NCI-H774 (cell line): ENCODE measurements at regions not wholly inside any gene's neighbourhood (a gene's known extent, or its start where the extent isn't known, plus 50 kb on each side); places are given as distances from the start of the nearest gene placed in this dataset.
A peak's percentile ranks its signal among the peaks of the same experiment; 100 is the strongest.
"Not testable (repeated sequence)": the region's sequence is repeated elsewhere in the genome, so short reads cannot be mapped to it uniquely, and the experiment has no call there.

Source experiments
- DNase-seq: peaks from one replicate; lab custom pipeline; 2025; lab: John Stamatoyannopoulos, UW

GRCh38 chr18:34942276-34942675, 98.9 kb upstream of the MAPRE2 start:
- DNase-seq: no peak

DNA sequence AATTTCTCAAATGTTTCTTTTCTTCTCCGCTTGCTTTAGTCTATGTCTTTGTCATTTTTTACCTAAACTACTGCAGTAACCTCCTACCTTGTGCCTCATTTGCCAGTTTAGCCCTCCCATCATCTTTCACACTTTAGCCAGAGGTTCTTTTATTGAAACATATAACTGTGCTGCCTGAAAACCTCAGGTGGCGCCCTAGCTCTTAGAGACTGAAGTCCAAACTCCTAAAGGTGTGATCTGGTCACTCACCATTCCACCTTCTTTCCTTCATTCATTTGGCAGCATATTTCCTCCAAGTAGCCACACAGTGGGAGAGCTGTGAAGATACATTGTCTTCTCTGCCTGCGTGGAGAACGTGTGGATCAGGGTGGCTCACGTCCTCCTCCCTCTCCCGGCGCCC, 98.2 kb upstream of the MAPRE2 start:
- no peak for DNase-seq

- DNase-seq: no peak
Measured at GRCh38 chr18:34943587-34943986, 97.6 kb upstream of the MAPRE2 start.

DNA sequence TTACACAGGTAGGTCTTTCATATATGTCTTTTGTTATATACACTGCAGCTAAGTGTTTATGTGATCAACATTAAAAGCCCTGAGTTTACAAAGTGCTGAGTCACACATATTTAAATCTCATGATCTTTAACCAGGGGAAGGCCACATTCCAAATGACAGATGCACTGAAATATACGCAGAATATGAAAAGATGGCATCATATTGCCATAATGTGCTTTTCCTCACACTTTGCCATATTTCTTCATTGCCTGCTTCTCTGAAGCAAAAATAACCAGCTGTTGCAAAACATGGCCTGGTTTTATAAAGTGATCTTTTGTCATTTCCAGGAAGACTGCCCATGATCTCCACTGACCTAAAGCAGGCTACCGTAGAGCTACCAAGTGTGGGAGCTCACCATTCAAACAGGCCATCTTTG, 93.5 kb upstream of the MAPRE2 start:
- DNase-seq: no peak

GRCh38 chr18:34951625-34952379, 89.4 kb upstream of the MAPRE2 start:
- DNase-seq: no peak

DNA sequence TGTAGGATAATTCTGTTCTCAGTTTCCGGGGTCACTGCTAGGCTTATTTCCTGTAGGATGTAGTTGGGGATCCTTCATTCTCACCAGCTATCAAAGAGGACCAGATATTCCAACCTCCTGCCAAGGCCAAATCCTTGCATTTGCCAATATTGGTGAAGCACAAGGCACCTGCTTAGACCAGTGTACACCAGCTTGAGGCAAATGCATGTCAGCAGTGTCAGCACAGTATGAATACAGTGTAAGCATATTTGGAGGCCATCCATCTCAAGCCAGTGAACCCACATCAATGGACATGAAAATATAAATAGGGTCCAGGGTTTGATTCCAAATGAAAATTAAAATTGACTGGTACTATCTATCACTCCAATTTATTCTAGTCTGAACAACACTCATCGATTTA, 88.0 kb upstream of the MAPRE2 start:
- no peak for DNase-seq

DNA sequence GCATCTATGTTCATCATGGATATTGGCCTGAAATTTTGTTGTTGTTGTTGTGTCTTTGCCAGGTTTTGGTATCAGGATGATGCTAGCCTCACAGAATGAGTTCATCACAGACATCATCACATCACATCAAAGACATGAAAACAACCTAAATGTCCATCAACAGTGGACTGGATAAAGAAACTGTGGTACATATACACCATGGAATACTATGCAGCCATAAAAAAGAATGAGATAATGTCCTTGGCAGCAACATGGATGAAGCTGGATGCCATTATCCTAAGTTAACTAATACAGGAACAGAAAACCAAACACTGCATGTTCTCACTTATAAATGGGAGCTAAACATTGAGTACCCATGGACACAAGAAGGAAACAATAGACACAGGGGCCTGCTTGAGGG, 85.7 kb upstream of the MAPRE2 start:
- DNase-seq: not testable (repeated sequence)

DNA sequence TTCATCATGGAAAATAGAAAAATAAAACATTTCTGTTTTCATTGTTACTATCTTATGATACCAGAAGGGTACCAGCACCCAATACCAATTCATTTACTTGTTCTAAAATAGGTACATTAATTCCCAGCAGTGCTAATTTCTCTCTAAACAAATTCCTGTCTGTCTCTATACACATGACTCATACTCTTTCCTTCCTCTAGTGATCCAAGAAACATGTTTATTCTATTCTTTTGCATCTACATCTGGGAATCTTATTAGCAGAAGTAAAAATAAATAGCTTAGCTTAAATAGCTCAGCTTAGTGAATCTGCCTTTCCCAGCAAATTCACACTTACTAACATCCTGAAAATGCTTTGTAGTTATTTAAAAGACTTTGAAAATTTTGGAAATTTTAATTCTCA, 84.5 kb upstream of the MAPRE2 start:
- DNase-seq: no peak

DNA sequence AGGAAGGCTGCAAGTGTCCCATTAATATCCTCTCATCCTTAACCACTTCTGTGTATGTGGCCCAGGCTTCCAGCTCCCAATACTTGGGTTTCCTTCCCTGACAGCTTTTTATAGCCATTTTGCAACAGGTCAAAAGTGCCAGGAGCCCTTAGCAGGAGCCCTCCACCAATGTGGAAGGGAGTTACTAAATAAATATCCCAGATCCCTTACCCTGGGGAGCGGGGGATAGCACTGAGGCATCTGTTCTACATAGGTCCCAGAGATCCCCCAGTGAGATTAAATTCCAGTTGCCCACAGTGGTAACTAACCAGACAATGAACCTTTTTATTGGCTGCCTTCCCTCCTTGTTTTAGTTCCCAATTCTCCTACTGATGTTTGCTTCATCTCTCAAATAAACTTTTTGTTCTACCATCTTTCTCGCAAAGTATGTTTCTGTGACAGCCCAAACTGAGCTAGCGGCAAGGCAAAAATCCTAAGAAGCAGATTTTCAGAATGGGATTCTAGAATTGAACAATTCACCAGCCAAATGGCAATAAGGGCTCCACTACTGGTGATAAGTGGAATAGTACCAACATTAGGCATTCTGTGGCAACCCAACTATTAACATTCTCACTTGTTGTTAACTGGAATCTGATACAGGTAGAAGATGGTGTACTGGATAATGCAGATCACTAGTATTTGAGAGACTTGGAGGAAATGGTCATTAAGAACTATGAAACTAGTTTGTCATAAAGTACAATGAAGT, 83.9 kb upstream of the MAPRE2 start:
- DNase-seq: no peak

DNA sequence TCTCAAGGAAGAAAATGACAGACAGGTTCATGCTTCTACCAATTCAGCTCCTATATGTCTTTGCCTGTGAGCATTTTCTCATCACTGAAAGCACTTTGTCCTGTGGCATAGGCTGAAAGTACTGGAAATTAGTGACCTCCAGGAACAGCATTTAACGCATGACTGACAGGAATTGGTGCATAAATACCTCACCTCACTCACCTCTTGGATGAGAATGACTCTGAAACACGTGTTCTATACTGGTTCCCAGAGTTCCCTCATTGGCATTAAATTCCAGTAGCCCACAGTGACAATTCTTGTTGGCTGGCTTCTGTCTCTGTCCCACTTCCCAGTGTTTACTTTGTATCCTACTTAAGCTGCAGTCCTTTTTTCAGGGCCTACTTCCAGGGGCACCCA, 83.4 kb upstream of the MAPRE2 start:
- no peak for DNase-seq

DNA sequence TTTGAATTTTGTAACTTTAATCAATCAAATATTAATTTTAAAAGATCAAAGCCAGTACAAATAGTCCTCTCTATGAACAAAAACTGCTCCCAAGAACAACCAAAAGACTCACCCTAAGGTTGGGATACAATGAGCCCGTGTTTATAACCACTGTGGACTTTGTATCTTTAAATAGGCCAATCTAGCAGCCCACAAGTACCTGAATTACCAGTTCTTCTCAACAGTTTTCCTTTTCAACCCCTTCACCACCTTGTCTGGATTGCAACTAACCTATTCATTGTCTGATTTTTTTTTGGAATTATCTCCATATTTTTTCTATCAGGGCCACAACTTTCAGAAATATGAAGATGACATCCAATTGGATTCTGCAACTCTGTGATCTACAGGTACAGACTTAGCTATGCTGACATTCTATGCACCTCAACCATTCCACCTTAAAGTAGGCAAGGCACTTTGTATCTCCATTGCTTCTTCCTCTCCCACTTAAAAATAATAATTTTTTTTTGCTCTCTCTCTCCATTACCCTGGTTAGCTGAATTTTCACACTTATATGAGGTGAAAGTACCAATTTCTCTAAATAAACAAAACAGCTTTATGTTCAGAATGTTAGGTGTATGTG, 81.9 kb upstream of the MAPRE2 start:
- DNase-seq: no peak

DNA sequence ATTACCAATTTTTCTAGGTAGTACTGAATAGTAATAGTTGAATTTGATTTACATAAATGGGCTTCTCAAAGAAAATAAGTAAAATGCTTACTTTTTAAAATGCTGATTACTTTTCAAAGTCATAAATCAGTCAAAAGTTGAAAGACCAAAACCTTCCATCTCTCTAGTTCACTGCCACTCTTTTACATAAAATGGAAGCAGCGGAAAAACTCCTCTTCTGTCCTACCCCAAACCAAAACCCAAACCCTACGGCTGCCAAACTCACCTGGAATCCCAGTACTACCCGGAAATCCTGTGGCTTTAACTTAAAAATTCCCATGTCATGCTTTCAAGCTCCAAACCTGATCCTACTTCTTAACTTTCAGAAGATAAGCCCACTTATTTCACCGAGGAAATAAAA, 81.2 kb upstream of the MAPRE2 start:
- no peak for DNase-seq

- no peak for DNase-seq
Measured at GRCh38 chr18:34965108-34965507, 76.1 kb upstream of the MAPRE2 start.

GRCh38 chr18:34965566-34965965, 75.6 kb upstream of the MAPRE2 start:
- no peak for DNase-seq

- DNase-seq: no peak
Measured at GRCh38 chr18:34970106-34970505, 71.1 kb upstream of the MAPRE2 start.

- DNase-seq: no peak
Measured at GRCh38 chr18:34971313-34971712, 69.9 kb upstream of the MAPRE2 start.

DNA sequence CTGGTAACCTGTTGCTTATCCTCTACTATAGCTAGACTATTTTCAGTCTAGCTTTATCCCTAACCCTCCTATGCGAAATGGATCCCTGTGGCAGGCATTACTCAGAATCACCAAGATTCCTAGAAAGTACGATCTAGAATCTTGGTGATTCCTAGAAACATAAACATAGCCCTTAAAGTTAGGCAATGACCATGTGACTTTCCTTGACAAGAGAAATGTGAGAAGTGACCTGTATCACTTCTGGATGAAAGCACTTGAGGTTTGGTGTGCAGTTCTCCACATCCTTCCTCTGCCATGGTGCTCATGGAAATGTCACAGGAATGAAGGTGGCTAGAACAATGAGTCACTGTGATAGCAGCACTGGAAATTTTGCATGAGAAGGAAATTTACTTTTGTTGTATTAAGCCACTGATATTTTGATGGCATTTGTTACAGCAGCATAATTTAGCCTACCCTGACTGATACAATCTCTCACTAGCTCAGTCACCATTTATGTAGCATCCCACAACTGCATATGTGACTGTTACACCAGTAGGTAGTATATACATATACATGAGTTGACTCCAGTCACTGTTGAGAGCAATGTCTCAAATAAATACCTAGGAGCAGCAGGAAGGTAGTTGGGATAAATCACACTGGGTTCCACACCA, 68.3 kb upstream of the MAPRE2 start:
- no peak for DNase-seq

GRCh38 chr18:34976123-34976522, 65.1 kb upstream of the MAPRE2 start:
- no peak for DNase-seq

GRCh38 chr18:34976534-34976898, 64.7 kb upstream of the MAPRE2 start:
- no peak for DNase-seq

GRCh38 chr18:34976899-34977837, 64.0 kb upstream of the MAPRE2 start:
- peak; percentile 74 for DNase-seq

DNA sequence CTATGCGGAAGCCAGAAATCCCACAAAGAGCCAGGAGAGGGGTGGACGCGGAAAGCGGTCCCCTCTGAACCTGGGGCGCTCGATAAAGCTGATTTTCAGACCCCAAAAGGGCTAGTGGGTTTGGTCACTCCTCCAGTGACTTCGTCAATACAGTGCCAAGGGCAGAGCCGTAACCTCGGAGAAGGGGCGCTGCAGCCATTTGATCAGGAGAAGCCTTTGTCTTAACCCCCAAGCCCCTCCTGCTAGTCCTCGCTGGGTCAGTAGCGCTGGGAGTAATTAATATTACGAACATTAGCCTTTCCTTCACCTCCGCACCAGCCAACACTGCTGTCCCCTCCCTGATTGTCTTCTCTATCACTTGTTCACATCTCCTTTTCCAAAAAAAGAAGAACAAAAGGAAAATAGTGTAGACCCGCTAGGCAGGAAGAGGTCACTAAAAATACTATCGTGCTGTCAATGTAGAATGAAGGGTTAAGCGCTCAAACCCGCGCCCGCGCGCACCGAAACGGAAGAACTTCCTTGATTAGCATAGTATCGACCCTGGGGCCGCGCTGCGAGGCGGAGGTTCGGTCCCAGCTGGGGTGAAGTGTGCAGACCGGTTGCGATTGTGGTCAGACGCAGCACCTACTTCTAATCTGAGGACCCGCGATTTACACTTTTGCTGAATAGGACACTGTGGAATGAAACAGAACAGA, 63.2 kb upstream of the MAPRE2 start:
- peak; percentile 57 for DNase-seq
